ENCODE measurements at regions not wholly inside any gene's neighbourhood (a gene's known extent, or its start where the extent isn't known, plus 50 kb on each side); places are given as distances from the start of the nearest gene placed in this dataset.
A peak's percentile ranks its signal among the peaks of the same experiment; 100 is the strongest.

DNA sequence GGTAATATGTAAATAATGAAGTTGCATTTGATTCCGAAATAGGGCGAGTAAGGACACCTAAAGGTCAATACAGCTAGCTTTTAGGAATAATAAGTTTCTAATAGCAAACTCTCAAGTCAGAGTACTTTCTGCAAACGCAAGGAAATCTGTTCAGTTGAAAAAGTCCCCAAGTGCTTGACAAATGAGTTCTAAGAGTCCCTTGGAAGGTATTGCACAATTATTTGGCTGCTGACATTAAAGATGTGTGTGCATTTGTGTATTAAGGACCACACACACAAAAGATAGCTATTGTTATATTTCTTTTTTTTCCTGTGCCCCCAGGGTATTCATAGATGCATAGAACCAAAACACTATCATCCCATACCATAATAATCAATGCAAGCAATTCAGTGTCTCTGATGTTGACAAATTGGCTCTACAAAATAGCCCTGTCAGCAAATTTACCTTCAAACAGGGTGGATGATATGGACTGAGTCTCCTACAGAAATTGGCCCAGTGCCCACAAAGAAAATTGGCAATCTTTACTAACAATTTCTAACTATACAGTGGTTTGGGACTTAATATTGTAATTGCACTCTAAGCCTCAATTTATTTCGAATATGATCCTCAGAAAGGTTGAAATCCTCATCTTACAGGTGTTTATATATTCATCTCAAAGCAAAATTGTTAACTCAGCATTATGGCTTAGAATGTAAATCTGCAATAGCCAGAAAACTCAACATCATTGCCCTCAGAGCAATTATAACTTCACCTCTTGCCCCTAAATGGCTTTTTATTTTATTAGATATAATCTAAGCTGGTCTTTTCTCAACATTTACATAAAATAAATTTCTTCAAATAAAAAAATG lies 827.2 kb downstream of the MAT2B start:
- H3K36me3 ChIP-seq (ENCODE audit: control insufficient read depth, insufficient read depth, low read length) = no peaks in the 10 kb centered on the region
- no peak overlapping the region for H3K4me3 ChIP-seq (ENCODE audit: low read depth, low read length)
- H3K27me3 ChIP-seq (ENCODE audit: control insufficient read depth, insufficient read depth, low read length) = no peaks in the 10 kb centered on the region
- TF ChIP-seq CTCF (IDR thresholded peaks at IDR 0.05; ENCODE audit: insufficient read depth, low read length, poor library complexity, severe bottlenecking) = no peak
- no peak for DNase-seq (ENCODE audit: low read depth)

DNA sequence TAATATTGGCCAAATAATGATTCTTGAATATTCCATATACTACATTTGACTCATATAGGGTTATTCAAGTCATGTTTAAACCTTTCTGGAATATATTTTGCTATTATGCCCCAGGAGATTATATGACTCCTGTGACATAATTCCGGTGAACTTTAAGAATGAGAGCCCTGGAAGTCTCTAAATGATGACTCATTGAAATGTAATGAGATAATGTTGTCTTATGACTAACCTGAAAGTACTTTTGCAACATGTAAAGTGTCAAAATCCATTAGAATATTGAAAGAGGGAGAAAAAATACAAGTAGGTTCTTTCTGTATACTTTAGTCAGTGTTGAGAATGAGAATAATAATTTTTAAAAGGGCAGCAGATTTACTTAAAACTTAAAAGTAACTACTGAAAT lies 830.4 kb downstream of the MAT2B start:
- TF ChIP-seq CTCF (IDR thresholded peaks at IDR 0.05; ENCODE audit: insufficient read depth, low read length, poor library complexity, severe bottlenecking) = no peak
- Histone ChIP-seq H3K36me3 (ENCODE audit: control insufficient read depth, insufficient read depth, low read length) (no peaks in the 10 kb centered on the region), H3K4me3 (ENCODE audit: low read depth, low read length) (no peak overlapping the region), H3K27me3 (ENCODE audit: control insufficient read depth, insufficient read depth, low read length) (no peaks in the 10 kb centered on the region)
- peak; percentile 43 for DNase-seq (ENCODE audit: low read depth)

GRCh38 chr5:164336276-164336675 lies 830.9 kb downstream of the MAT2B start:
- Histone ChIP-seq H3K36me3 (ENCODE audit: control insufficient read depth, insufficient read depth, low read length) (no peaks in the 10 kb centered on the region), H3K4me3 (ENCODE audit: low read depth, low read length) (no peak overlapping the region), H3K27me3 (ENCODE audit: control insufficient read depth, insufficient read depth, low read length) (no peaks in the 10 kb centered on the region)
- TF ChIP-seq CTCF (IDR thresholded peaks at IDR 0.05; ENCODE audit: insufficient read depth, low read length, poor library complexity, severe bottlenecking) = no peak
- no peak for DNase-seq (ENCODE audit: low read depth)

- TF ChIP-seq CTCF (IDR thresholded peaks at IDR 0.05; ENCODE audit: insufficient read depth, low read length, poor library complexity, severe bottlenecking) = no peak
- Histone ChIP-seq H3K27me3 (ENCODE audit: control insufficient read depth, insufficient read depth, low read length) (no peaks in the 10 kb centered on the region), H3K36me3 (ENCODE audit: control insufficient read depth, insufficient read depth, low read length) (no peaks in the 10 kb centered on the region), H3K4me3 (ENCODE audit: low read depth, low read length) (no peak overlapping the region)
- no peak for DNase-seq (ENCODE audit: low read depth)
Observed at GRCh38 chr5:164336906-164337305, 831.5 kb downstream of the MAT2B start.

DNA sequence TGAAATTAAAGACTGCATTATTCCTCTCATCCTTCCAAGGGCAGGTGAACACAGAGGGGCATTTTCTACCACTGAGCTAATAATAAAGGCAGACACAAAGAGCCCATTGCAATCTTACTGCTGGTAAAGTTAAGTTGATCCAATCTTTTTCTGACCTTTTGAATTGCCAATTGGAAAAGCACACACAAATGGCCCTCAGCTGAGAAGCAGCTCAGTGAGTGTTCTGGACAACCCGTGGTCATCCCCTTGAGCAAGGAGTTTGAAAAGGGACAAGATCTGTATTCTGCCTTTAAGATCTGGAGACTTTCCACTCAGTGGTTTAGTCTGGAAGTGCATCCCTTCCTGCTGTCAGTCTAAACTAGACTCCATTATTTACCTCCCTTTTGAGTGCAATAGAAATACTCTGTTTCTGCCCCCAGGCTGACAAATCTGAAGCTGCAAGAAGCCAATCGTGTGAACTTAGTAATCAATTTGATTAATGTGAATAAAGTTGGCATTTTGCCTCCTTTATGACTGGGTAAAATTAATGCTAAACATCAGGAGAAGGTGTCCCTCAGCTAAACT lies 835.7 kb downstream of the MAT2B start:
- no peaks in the 10 kb centered on the region for H3K36me3 ChIP-seq (ENCODE audit: control insufficient read depth, insufficient read depth, low read length)
- H3K4me3 ChIP-seq (ENCODE audit: low read depth, low read length) = no peak overlapping the region

More for the DNA sequence above, 835.7 kb downstream of the MAT2B start:
- TF ChIP-seq CTCF (IDR thresholded peaks at IDR 0.05; ENCODE audit: insufficient read depth, low read length, poor library complexity, severe bottlenecking) = no peak
- no peak for DNase-seq (ENCODE audit: low read depth)
- no peaks in the 10 kb centered on the region for H3K27me3 ChIP-seq (ENCODE audit: control insufficient read depth, insufficient read depth, low read length)

Measured in kidney epithelial cell (primary cell).